Colonic mucosa (tissue), 4 donors: ENCODE measurements at regions not wholly inside any gene's neighbourhood (a gene's known extent, or its start where the extent isn't known, plus 50 kb on each side); places are given as distances from the start of the nearest gene placed in this dataset.
A peak's percentile ranks its signal among the peaks of the same experiment; 100 is the strongest.

Source experiments
- DNase-seq: peaks from one replicate; pipeline ENCODE4 v3.0.0-alpha.2; 2020
- H3K27ac ChIP-seq: fragments of 200-600 bp; one replicate; pipeline ENCODE4 v1.8.0; 2021
- H3K27me3 ChIP-seq: fragments of 200-600 bp; one replicate; pipeline ENCODE4 v1.8.0; 2021
- H3K36me3 ChIP-seq: fragments of 200-600 bp; one replicate; pipeline ENCODE4 v1.8.0; 2021
- H3K4me1 ChIP-seq: fragments of 200-600 bp; one replicate; pipeline ENCODE4 v1.8.0; 2021; ENCODE audit warnings: mild to moderate bottlenecking
- H3K4me3 ChIP-seq: fragments of 200-600 bp; one replicate; pipeline ENCODE4 v1.8.0; 2021
- H3K9ac ChIP-seq, 2 donors: one replicate each; pipeline ENCODE4 v1.7.0; 2013; ENCODE audit warnings: control low read depth in 2 of 2, low read depth in 2 of 2, low read length in 2 of 2
- H3K9me3 ChIP-seq: fragments of 200-600 bp; one replicate; pipeline ENCODE4 v1.8.0; 2021
- CTCF ChIP-seq: fragments of 200-600 bp; IDR thresholded peaks from one replicate; pipeline ENCODE4 v1.8.0; 2022; ENCODE audit warnings: antibody characterized with exemption, mild to moderate bottlenecking
- intact Hi-C: fragments of 100-400 bp; cut with DNase I; formaldehyde crosslinking; loops from one replicate; pipeline ENCODE4 v1.14.1; 2022
- donor health status: healthy.
- donor health status: DM: no; HTN: no; CAD: no.
- donor health status: DM: no; HTN: no; CAD: no.

- intact Hi-C loops, result loop anchor here (10.0 kb wide), 1 partner anchor 698 kb away; no protein-coding TSS in a partner anchor
- no peak for DNase-seq
- no peak for TF ChIP-seq CTCF
- Histone ChIP-seq H3K27me3 (no peaks in the 10 kb centered on the region), H3K9ac (no peak overlapping the region), H3K4me3 (no peak overlapping the region), H3K36me3 (no peaks in the 10 kb centered on the region), H3K27ac (no peak overlapping the region), H3K9me3 (no peaks in the 10 kb centered on the region), H3K4me1 (no peaks in the 10 kb centered on the region)
Measured at GRCh38 chr10:52897162-52897561, 124.6 kb upstream of the MBL2 start.

- no peak for TF ChIP-seq CTCF
- no peaks in the 10 kb centered on the region for H3K36me3 ChIP-seq
Measured at GRCh38 chr10:52895059-52895458, 122.5 kb upstream of the MBL2 start.

GRCh38 chr10:52890281-52890680 is 117.7 kb upstream of the MBL2 start:
- no peaks in the 10 kb centered on the region for H3K27me3 ChIP-seq
- intact Hi-C loops, result loop anchor here (10.0 kb wide), 1 partner anchor 705 kb away; no protein-coding TSS in a partner anchor
- H3K36me3 ChIP-seq, result no peaks in the 10 kb centered on the region
- H3K27ac ChIP-seq, result no peak overlapping the region
- H3K9me3 ChIP-seq, result no peaks in the 10 kb centered on the region
- no peak overlapping the region for H3K4me3 ChIP-seq
- no peaks in the 10 kb centered on the region for H3K4me1 ChIP-seq
- no peak overlapping the region for H3K9ac ChIP-seq
- no peak for DNase-seq
- TF ChIP-seq CTCF, result no peak

More at GRCh38 chr10:52895059-52895458, 122.5 kb upstream of the MBL2 start:
- DNase-seq, result no peak
- Histone ChIP-seq H3K27me3 (no peaks in the 10 kb centered on the region), H3K4me3 (no peak overlapping the region), H3K9ac (no peak overlapping the region), H3K27ac (no peak overlapping the region), H3K4me1 (no peaks in the 10 kb centered on the region), H3K9me3 (no peaks in the 10 kb centered on the region)
- intact Hi-C loops, result loop anchor here (10.0 kb wide), 1 partner anchor 700 kb away; no protein-coding TSS in a partner anchor

GRCh38 chr10:52889611-52890010 is 117.0 kb upstream of the MBL2 start:
- no peak for TF ChIP-seq CTCF
- H3K4me3 ChIP-seq, result no peak overlapping the region
- H3K27me3 ChIP-seq, result no peaks in the 10 kb centered on the region
- intact Hi-C loops, result loop anchor here (10.0 kb wide), 1 partner anchor 705 kb away; no protein-coding TSS in a partner anchor
- no peak for DNase-seq
- no peaks in the 10 kb centered on the region for H3K9me3 ChIP-seq
- no peaks in the 10 kb centered on the region for H3K36me3 ChIP-seq
- no peak overlapping the region for H3K27ac ChIP-seq
- H3K9ac ChIP-seq, result no peak overlapping the region
- H3K4me1 ChIP-seq, result no peaks in the 10 kb centered on the region

- H3K4me3 ChIP-seq, result no peak overlapping the region
- no peak overlapping the region for H3K9ac ChIP-seq
- intact Hi-C loops, result no loop called here
- H3K4me1 ChIP-seq, result no peaks in the 10 kb centered on the region
- H3K36me3 ChIP-seq, result no peaks in the 10 kb centered on the region
- TF ChIP-seq CTCF, result peak; percentile 55
- no peak overlapping the region for H3K27ac ChIP-seq
- no peaks in the 10 kb centered on the region for H3K9me3 ChIP-seq
- peak; percentile 37 for DNase-seq
- no peaks in the 10 kb centered on the region for H3K27me3 ChIP-seq
Measured at GRCh38 chr10:52883996-52884871, 111.7 kb upstream of the MBL2 start.
